Activated CD4-positive, alpha-beta memory T cell treated with anti-CD3 and anti-CD28 coated beads for 36 hours (primary cell): ENCODE measurements at regions not wholly inside any gene's neighbourhood (a gene's known extent, or its start where the extent isn't known, plus 50 kb on each side); places are given as distances from the start of the nearest gene placed in this dataset.

Experiments used
- CTCF ChIA-PET: fragments of 350-600 bp; sonication (Branson Sonifier 250); formaldehyde crosslinking; loops from one replicate; lab custom pipeline; 2021; ENCODE audit warnings: antibody characterized with exemption, inconsistent platforms; lab: Charles Lee
- POLR2A ChIA-PET: fragments of 350-600 bp; sonication (Branson Sonifier 250); formaldehyde crosslinking; loops from one replicate; lab custom pipeline; 2021; ENCODE audit warnings: antibody characterized with exemption; lab: Charles Lee
- DNase-seq: peaks from one replicate; pipeline ENCODE4 v3.0.0-alpha.2; 2020
- H3K27ac Mint-ChIP-seq: one replicate; pipeline ENCODE4 v1.8.0; 2021; ENCODE audit warnings: mixed read lengths
- H3K27me3 Mint-ChIP-seq: one replicate; pipeline ENCODE4 v1.8.0; 2021; ENCODE audit warnings: mixed read lengths
- H3K36me3 Mint-ChIP-seq: one replicate; pipeline ENCODE4 v1.8.0; 2021; ENCODE audit warnings: mixed read lengths
- H3K4me1 Mint-ChIP-seq: one replicate; pipeline ENCODE4 v1.8.0; 2021; ENCODE audit warnings: low read depth, mixed read lengths
- H3K4me3 Mint-ChIP-seq: one replicate; pipeline ENCODE4 v1.8.0; 2021; ENCODE audit warnings: mild to moderate bottlenecking, mixed read lengths
- H3K9me3 Mint-ChIP-seq: one replicate; pipeline ENCODE4 v1.8.0; 2021; ENCODE audit warnings: mixed read lengths
- intact Hi-C: fragments of 100-400 bp; cut with micrococcal nuclease; formaldehyde crosslinking; loops from one replicate; pipeline ENCODE4 v1.15.1; 2023

DNA sequence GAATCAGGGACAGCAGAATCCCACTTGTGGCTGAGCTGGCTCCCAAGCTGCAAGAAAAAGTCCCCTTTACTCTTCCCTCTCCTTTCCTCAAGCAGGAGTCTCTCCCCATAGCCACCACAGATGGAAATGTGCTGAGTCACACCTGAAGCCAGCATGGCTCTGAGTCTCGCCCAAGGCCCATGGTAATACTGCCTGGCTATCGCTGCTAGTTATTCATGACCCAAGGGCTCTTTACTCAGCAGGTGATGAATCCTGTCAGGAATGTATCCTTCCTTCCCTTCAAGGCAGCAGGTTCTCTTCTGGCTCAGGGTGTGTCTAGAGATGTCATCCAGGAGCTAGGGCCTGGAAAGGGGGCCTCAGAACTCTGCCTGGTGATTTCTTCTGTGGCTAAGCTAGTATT lies 403.3 kb upstream of the PTPRD start:
- intact Hi-C loops, result no loop called here
- H3K27me3 Mint-ChIP-seq, result no peaks in the 10 kb centered on the region
- POLR2A ChIA-PET, result no interaction called here
- no peaks in the 10 kb centered on the region for H3K4me1 Mint-ChIP-seq
- H3K4me3 Mint-ChIP-seq, result no peak overlapping the region
- H3K27ac Mint-ChIP-seq, result no peak overlapping the region
- CTCF ChIA-PET, result no interaction called here
- no peak for DNase-seq
- no peaks in the 10 kb centered on the region for H3K36me3 Mint-ChIP-seq
- peaks cover 31% of the 10 kb centered on the region for H3K9me3 Mint-ChIP-seq

DNA sequence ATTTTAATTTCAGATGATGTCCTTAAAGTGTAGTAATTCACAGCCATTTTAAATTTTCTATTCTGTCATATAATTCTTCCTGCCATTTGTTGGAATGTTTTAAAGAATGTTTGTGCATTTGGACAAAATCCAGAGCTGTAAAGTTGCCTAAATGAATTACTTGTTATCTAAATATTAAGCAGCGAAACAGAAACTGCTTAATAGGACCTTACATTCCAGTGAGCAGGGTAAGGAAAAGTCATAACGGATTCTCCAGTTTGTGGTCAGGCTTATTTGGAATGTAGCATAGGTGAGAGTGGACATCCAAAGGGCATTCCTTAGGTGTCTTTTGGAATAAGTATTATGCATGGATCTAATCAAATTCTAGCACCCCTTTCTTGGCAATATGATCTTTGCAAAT lies 410.4 kb upstream of the PTPRD start:
- intact Hi-C loops, result no loop called here
- no peaks in the 10 kb centered on the region for H3K36me3 Mint-ChIP-seq
- CTCF ChIA-PET, result no interaction called here

DNA sequence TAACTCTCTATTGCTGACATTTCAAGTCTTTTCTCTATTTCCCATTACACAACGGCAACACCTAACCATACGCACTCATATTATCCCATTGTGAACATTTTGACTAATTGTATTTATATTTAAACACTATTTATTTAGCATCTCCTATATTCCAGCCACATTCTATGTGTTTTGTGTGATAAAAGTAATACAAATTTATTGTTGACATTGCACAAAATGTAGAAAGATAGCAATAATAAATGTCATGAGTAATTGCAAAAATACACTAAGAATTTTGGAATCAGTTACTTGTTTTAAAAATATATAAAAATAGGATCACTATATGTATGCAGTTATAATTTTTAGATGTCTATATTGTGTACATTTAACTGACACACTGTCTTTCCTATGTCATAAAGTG lies 413.0 kb upstream of the PTPRD start:
- intact Hi-C loops, result no loop called here
- H3K36me3 Mint-ChIP-seq, result no peaks in the 10 kb centered on the region
- H3K4me1 Mint-ChIP-seq, result no peaks in the 10 kb centered on the region
- DNase-seq, result no peak
- no peak overlapping the region for H3K4me3 Mint-ChIP-seq
- ChIA-PET CTCF (no interaction called here), POLR2A (no interaction called here)
- H3K27ac Mint-ChIP-seq, result no peak overlapping the region
- peaks cover 23% of the 10 kb centered on the region for H3K9me3 Mint-ChIP-seq
- no peaks in the 10 kb centered on the region for H3K27me3 Mint-ChIP-seq

More for the DNA sequence above, 410.4 kb upstream of the PTPRD start:
- Mint-ChIP-seq H3K4me1 (no peaks in the 10 kb centered on the region), H3K27ac (no peak overlapping the region), H3K4me3 (no peak overlapping the region), H3K27me3 (no peaks in the 10 kb centered on the region), H3K9me3 (peaks cover 25% of the 10 kb centered on the region)
- POLR2A ChIA-PET, result no interaction called here
- DNase-seq, result no peak

DNA sequence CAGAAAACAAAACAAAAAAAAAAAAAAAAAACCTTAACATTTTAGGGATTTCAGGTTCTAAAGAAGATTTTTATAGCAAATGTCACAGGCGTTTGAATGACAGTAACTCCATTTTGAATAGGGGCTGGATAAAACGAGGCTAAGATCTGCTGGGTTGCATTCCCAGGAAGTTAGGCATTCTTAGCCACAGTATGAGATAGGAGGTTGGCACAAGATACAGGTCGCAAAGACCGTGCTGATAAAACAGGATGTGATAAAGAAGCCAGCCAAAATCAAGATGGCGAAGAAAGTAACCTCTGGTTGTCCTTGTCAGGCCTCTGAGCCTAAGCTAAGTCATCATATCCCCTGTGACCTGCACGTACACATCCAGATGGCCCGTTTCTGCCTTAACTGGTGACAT lies 425.6 kb upstream of the PTPRD start:
- Mint-ChIP-seq H3K36me3 (no peaks in the 10 kb centered on the region), H3K9me3 (peaks cover 39% of the 10 kb centered on the region), H3K4me3 (no peak overlapping the region), H3K27me3 (no peaks in the 10 kb centered on the region), H3K27ac (no peak overlapping the region), H3K4me1 (no peaks in the 10 kb centered on the region)
- no peak for DNase-seq
- ChIA-PET POLR2A (no interaction called here), CTCF (no interaction called here)
- intact Hi-C loops, result no loop called here

DNA sequence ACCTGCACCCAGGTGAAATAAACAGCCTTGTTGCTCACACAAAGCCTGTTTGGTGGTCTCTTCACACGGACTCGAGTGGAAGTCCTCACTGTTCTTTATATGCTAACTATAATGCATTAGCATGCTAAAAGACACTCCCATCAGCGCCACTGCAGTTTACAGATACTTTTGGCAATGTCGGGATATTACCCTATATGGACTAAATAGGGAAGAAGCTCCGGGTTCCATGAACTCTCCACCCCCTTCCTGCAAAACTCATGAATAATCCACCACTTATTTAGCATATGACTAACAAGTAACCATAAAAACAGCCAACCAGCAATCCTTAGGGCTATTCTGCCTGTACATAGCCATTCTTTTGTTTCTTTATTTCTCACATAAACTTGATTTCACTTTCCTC lies 426.2 kb upstream of the PTPRD start:
- intact Hi-C loops, result no loop called here
- H3K36me3 Mint-ChIP-seq, result no peaks in the 10 kb centered on the region
- no peak overlapping the region for H3K4me3 Mint-ChIP-seq
- no peak overlapping the region for H3K27ac Mint-ChIP-seq
- no peak for DNase-seq
- H3K9me3 Mint-ChIP-seq, result peaks cover 39% of the 10 kb centered on the region
- no peaks in the 10 kb centered on the region for H3K4me1 Mint-ChIP-seq
- ChIA-PET POLR2A (no interaction called here), CTCF (no interaction called here)
- no peaks in the 10 kb centered on the region for H3K27me3 Mint-ChIP-seq

DNA sequence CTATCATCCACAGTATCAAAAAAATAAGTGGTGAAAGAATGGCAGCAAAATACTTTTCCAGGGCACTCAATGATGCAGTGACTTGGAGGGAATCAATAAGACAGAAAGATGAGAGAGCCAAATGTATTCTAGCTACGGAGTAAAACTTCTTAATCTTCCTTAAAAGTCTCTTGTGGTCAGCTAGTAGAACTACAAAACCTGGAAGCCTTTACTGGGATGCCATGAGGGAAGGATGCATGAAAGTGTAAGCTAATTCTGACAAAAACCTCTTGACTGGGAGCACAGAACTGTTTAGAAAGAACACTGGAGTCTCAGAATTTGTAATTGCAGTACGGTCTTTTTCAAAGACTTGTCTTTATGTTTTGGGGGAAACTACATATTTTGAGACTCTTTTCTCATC lies 432.8 kb upstream of the PTPRD start:
- no peak overlapping the region for H3K27ac Mint-ChIP-seq
- intact Hi-C loops, result no loop called here
- H3K36me3 Mint-ChIP-seq, result no peaks in the 10 kb centered on the region
- H3K4me3 Mint-ChIP-seq, result no peak overlapping the region
- peaks cover 30% of the 10 kb centered on the region for H3K9me3 Mint-ChIP-seq
- DNase-seq, result no peak
- ChIA-PET CTCF (no interaction called here), POLR2A (no interaction called here)
- H3K4me1 Mint-ChIP-seq, result no peaks in the 10 kb centered on the region
- H3K27me3 Mint-ChIP-seq, result no peaks in the 10 kb centered on the region

DNA sequence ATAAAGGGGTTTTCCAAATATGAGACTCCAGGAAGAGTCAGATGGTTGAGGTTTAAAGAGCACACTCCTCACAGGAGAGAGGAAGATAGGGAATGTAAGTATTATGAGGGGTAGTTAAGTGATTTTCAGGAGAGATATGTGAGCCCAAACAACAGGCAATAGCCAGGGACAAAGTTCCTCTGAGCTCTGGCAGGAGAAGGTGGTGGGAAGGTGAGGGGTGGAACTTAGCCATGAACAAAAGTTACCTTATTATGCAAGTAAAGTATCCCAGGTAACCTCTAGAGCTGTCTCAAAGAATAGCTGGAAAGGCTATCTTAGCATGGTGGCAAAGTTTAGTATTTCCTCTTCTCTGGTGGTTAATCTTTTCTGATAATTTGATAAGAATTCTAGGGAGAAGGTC lies 450.5 kb upstream of the PTPRD start:
- no peak for DNase-seq
- POLR2A ChIA-PET, result no interaction called here
- Mint-ChIP-seq H3K27me3 (no peaks in the 10 kb centered on the region), H3K36me3 (no peaks in the 10 kb centered on the region), H3K9me3 (peaks cover 23% of the 10 kb centered on the region), H3K4me3 (no peak overlapping the region), H3K27ac (no peak overlapping the region), H3K4me1 (no peaks in the 10 kb centered on the region)
- intact Hi-C loops, result no loop called here
- CTCF ChIA-PET, result no interaction called here

DNA sequence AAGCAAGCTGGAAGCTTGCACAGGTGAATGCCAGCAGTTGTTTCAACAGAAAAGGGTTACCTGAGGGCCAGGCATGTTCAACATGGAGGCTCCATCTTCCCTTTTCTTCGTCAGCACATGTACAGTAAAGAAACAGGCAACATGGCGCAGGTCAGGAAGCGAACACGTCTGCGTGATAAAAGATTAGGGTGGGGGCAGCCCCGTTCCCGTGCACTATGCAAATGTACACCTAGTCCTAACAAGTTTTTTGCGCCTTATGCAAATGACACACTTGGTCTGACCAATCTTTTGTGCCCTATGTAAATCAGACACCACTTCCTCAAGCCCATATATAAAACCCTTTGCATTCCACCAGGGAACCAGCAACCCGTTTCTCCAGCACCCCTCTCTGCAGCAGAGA lies 452.1 kb upstream of the PTPRD start:
- Mint-ChIP-seq H3K27ac (no peak overlapping the region), H3K4me3 (no peak overlapping the region), H3K36me3 (no peaks in the 10 kb centered on the region), H3K9me3 (peaks cover 21% of the 10 kb centered on the region), H3K27me3 (no peaks in the 10 kb centered on the region), H3K4me1 (no peaks in the 10 kb centered on the region)
- DNase-seq, result no peak
- POLR2A ChIA-PET, result no interaction called here
- intact Hi-C loops, result no loop called here
- CTCF ChIA-PET, result no interaction called here

DNA sequence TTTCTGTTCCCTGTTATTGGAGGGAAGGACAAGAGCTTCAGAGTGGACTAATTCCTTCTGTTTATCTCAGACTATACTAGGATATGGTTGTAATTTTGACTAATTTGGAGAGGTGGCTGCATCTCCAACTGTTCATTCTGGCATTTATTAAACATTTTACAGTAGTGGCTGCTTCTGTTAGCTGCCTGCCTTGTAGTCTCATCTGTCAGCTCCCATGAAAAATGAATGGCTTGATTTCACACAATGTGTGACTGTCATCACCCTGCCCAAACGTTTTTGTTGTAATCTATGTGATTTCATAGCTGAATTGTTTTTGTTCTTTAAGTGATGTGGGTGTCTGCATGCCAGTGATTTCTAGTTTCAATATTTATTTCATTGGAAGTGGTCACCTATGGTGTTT lies 459.4 kb upstream of the PTPRD start:
- H3K4me1 Mint-ChIP-seq, result no peaks in the 10 kb centered on the region
- peaks cover 28% of the 10 kb centered on the region for H3K9me3 Mint-ChIP-seq
- intact Hi-C loops, result no loop called here
- no peak overlapping the region for H3K4me3 Mint-ChIP-seq
- DNase-seq, result no peak
- no peak overlapping the region for H3K27ac Mint-ChIP-seq
- no peaks in the 10 kb centered on the region for H3K27me3 Mint-ChIP-seq
- H3K36me3 Mint-ChIP-seq, result no peaks in the 10 kb centered on the region
- ChIA-PET POLR2A (no interaction called here), CTCF (no interaction called here)

DNA sequence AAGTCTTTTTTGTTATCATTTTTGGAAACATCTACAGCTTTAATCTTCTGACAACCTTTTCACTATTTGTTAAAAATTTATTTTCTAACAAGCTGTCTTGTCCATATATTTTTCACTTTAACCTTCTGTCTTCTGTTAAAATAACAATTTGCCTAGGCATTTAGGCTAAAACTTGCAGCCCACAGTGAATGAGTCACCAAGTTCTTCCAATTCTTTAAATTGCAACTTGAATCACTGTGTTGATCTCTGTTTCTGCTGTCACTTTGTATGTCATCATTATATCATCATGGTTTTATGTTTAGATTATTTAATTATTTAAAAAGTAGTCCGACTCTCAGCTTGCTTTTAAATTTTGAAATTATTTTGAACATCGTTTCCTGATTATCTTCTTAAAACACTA lies 473.8 kb upstream of the PTPRD start:
- Mint-ChIP-seq H3K9me3 (peaks cover 32% of the 10 kb centered on the region), H3K4me1 (no peaks in the 10 kb centered on the region), H3K27ac (no peak overlapping the region), H3K36me3 (no peaks in the 10 kb centered on the region), H3K27me3 (no peaks in the 10 kb centered on the region), H3K4me3 (no peak overlapping the region)
- POLR2A ChIA-PET, result no interaction called here
- CTCF ChIA-PET, result no interaction called here
- no peak for DNase-seq
- intact Hi-C loops, result no loop called here

DNA sequence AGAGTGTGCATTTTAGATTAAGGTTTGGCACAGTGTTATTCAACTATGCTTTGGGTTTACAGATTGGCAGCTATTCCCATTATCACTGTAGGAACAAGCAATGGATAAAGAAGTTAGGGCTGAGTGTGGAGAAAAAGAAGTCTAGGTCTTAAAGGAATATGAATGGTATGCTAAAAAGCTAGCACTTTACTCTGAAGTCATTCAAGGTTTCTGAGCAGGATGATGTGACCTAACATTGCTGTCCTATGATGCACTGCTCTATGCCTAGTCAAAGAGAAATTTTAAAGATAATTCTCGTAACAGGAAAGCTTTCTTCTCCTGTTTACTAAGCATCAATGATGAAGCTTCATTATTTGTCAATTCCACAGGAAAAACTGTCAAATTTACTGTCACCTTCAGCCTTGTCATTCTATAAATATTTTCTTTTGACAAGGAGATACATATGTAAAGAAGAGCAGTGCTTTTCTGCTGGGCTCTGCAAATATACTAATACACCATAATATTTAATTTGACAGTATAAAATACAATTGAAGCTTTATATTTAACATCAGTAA lies 476.1 kb upstream of the PTPRD start:
- Mint-ChIP-seq H3K27me3 (no peaks in the 10 kb centered on the region), H3K36me3 (no peaks in the 10 kb centered on the region), H3K9me3 (peaks cover 35% of the 10 kb centered on the region), H3K4me1 (no peaks in the 10 kb centered on the region), H3K27ac (no peak overlapping the region), H3K4me3 (no peak overlapping the region)
- CTCF ChIA-PET, result interaction anchor here (0.8 kb wide), 1 partner anchor 13 kb away, joined by 3 read pairs; no protein-coding TSS in a partner anchor
- intact Hi-C loops, result no loop called here
- no peak for DNase-seq
- POLR2A ChIA-PET, result no interaction called here

DNA sequence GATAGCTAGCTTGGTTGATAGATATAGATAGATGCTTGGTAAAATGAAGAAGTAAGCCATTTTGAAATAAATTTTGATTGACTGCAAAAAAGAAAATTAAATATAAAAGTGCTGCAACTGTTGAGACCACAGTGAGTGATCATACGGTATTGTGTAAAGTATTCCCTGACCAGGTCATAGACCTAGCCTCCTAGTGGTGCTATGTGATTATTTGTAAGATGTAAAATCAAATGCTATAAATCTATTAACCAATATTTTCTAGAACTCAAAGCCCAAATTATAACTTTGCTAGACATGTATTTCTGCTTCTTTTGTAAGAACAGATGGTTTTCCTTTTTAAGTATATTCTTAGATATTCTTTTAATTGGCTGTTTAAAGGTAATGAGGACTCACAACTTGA lies 480.2 kb upstream of the PTPRD start:
- intact Hi-C loops, result no loop called here
- CTCF ChIA-PET, result no interaction called here

DNA sequence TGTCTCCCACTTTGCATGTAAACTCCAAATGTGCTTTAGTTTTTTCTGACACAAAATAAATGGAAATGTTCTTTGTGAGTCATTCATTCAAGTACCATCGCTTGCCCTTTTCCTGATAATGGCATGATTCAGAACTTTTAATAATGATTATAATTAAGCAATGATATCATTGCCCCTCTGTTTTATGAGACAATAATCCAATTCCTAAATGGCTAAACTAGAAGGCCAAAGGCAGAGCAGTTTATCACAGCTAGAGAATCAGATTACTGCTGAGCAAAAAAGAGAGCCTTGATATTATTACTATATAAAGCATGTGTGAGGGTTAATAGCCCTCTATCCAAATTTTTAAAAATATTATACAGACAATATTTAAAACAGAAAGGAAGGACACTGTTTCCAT lies 484.2 kb upstream of the PTPRD start:
- Mint-ChIP-seq H3K36me3 (no peaks in the 10 kb centered on the region), H3K27me3 (no peaks in the 10 kb centered on the region), H3K4me1 (no peaks in the 10 kb centered on the region), H3K27ac (no peak overlapping the region), H3K4me3 (no peak overlapping the region), H3K9me3 (peaks cover 23% of the 10 kb centered on the region)
- ChIA-PET CTCF (no interaction called here), POLR2A (no interaction called here)
- intact Hi-C loops, result no loop called here
- DNase-seq, result no peak

More for the DNA sequence above, 480.2 kb upstream of the PTPRD start:
- H3K4me1 Mint-ChIP-seq, result no peaks in the 10 kb centered on the region
- H3K27ac Mint-ChIP-seq, result no peak overlapping the region
- no peak for DNase-seq
- H3K4me3 Mint-ChIP-seq, result no peak overlapping the region
- POLR2A ChIA-PET, result no interaction called here
- peaks cover 22% of the 10 kb centered on the region for H3K9me3 Mint-ChIP-seq
- H3K27me3 Mint-ChIP-seq, result no peaks in the 10 kb centered on the region
- H3K36me3 Mint-ChIP-seq, result no peaks in the 10 kb centered on the region
